ENCODE measurements at regions not wholly inside any gene's neighbourhood (a gene's known extent, or its start where the extent isn't known, plus 50 kb on each side); places are given as distances from the start of the nearest gene placed in this dataset.

- H3K27ac ChIP-seq = no peak overlapping the region
Observed at GRCh38 chr17:71409712-71410111, 711.1 kb upstream of the SOX9 start.

GRCh38 chr17:71412803-71413202, 708.0 kb upstream of the SOX9 start:
- no peak for TF ChIP-seq ZFX (IDR thresholded peaks at IDR 0.05)
- TF ChIP-seq CTCF (conservative IDR thresholded peaks at IDR 0.05) = no peak
- H3K27ac ChIP-seq = no peak overlapping the region

More at GRCh38 chr17:71409712-71410111, 711.1 kb upstream of the SOX9 start:
- TF ChIP-seq ZFX (IDR thresholded peaks at IDR 0.05) (no peak), CTCF (conservative IDR thresholded peaks at IDR 0.05) (no peak)

- H3K27ac ChIP-seq = no peak overlapping the region
- no peak for TF ChIP-seq ZFX (IDR thresholded peaks at IDR 0.05)
- no peak for TF ChIP-seq CTCF (conservative IDR thresholded peaks at IDR 0.05)
Observed at GRCh38 chr17:71413935-71414334, 706.9 kb upstream of the SOX9 start.

- no peak overlapping the region for H3K27ac ChIP-seq
- TF ChIP-seq CTCF (conservative IDR thresholded peaks at IDR 0.05) (no peak), ZFX (IDR thresholded peaks at IDR 0.05) (no peak)
Observed at GRCh38 chr17:71417142-71417541, 703.7 kb upstream of the SOX9 start.

- H3K27ac ChIP-seq = no peak overlapping the region
- no peak for TF ChIP-seq ZFX (IDR thresholded peaks at IDR 0.05)
- no peak for TF ChIP-seq CTCF (conservative IDR thresholded peaks at IDR 0.05)
Observed at GRCh38 chr17:71422968-71423367, 697.9 kb upstream of the SOX9 start.

- no peak for TF ChIP-seq ZFX (IDR thresholded peaks at IDR 0.05)
- no peak for TF ChIP-seq CTCF (conservative IDR thresholded peaks at IDR 0.05)
- no peak overlapping the region for H3K27ac ChIP-seq
Observed at GRCh38 chr17:71423871-71424546, 696.8 kb upstream of the SOX9 start.

- no peak for TF ChIP-seq ZFX (IDR thresholded peaks at IDR 0.05)
Observed at GRCh38 chr17:71427801-71428200, 693.0 kb upstream of the SOX9 start.

GRCh38 chr17:71428897-71429296, 691.9 kb upstream of the SOX9 start:
- no peak overlapping the region for H3K27ac ChIP-seq
- TF ChIP-seq CTCF (conservative IDR thresholded peaks at IDR 0.05) = no peak
- no peak for TF ChIP-seq ZFX (IDR thresholded peaks at IDR 0.05)

More at GRCh38 chr17:71427801-71428200, 693.0 kb upstream of the SOX9 start:
- no peak overlapping the region for H3K27ac ChIP-seq
